Peyer's patch (tissue), 4 donors: ENCODE measurements at regions not wholly inside any gene's neighbourhood (a gene's known extent, or its start where the extent isn't known, plus 50 kb on each side); places are given as distances from the start of the nearest gene placed in this dataset.

ENCODE experiments used
- DNase-seq, 3 donors: peaks; one replicate each; pipeline ENCODE4 v3.0.0-alpha.2; 2017 to 2019
- H3K27ac ChIP-seq, 4 donors: fragments of 200-600 bp; sonication (generic); one replicate each; pipeline ENCODE4 v1.5.1; 2016 to 2019
- H3K27me3 ChIP-seq, 2 donors: fragments of 200-600 bp; sonication (generic); one replicate each; pipeline ENCODE4 v1.5.1; 2019
- H3K36me3 ChIP-seq, 3 donors: fragments of 200-600 bp; sonication (generic); one replicate each; pipeline ENCODE4 v1.5.1; 2016 to 2019
- H3K4me1 ChIP-seq, 4 donors: fragments of 200-600 bp; sonication (generic); one replicate each; pipeline ENCODE4 v1.5.1; 2016 to 2019
- H3K4me3 ChIP-seq, 4 donors: fragments of 200-600 bp; sonication (generic); 1 replicate in 3 of 4; 2 replicates in 1 of 4; pipeline ENCODE4 v1.5.1; 2016 to 2019; ENCODE audit warnings: mild to moderate bottlenecking in 1 of 4
- H3K9me3 ChIP-seq, 4 donors: fragments of 200-600 bp; sonication (generic); one replicate each; pipeline ENCODE4 v1.5.1; 2016 to 2019; ENCODE audit warnings: mild to moderate bottlenecking in 1 of 4
- POLR2A ChIP-seq, 2 donors: fragments of 450-650 bp; IDR thresholded peaks; one replicate each; pipeline ENCODE4 v1.5.1; 2017; ENCODE audit warnings: antibody characterized with exemption in 2 of 2, mild to moderate bottlenecking in 2 of 2, moderate library complexity in 2 of 2
- TF ChIP-seq, protein P1 (sequence below), 6 experiments: fragments of 450-650 bp in 4 of 6; fragments of 200-600 bp in 2 of 6; sonication (generic) in 1 of 6; IDR thresholded peaks; one replicate each; pipeline ENCODE4 v1.5.1; 2017 to 2019; ENCODE audit warnings: antibody characterized with exemption in 6 of 6, mild to moderate bottlenecking in 3 of 6, moderate library complexity in 1 of 6

DNA sequence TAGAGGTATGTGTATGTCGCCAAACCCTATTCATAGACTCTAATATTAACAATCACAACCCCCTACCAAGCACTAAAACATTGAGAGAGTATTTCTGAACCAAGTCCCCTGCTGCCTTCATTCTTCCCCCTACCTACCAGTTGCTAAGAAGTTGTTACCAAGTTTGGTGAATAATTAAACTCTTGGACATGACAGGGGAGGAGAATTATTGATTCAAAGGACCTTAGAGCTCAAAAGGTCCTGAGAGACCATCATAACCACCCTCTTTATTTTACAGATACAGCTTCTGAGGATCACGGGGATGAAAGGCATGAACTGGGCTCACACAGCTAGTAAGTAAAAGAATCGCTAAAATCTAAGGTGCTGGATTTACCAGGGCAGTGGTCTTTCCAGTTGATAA is 204.1 kb downstream of the PIK3C3 start:
- Histone ChIP-seq H3K36me3 (no peaks in the 10 kb centered on the region), H3K27ac (no peak overlapping the region), H3K4me3 (no peak overlapping the region), H3K4me1 (no peaks in the 10 kb centered on the region), H3K9me3 (no peaks in the 10 kb centered on the region), H3K27me3 (no peaks in the 10 kb centered on the region)
- no peak for DNase-seq
- TF ChIP-seq, protein P1, sequence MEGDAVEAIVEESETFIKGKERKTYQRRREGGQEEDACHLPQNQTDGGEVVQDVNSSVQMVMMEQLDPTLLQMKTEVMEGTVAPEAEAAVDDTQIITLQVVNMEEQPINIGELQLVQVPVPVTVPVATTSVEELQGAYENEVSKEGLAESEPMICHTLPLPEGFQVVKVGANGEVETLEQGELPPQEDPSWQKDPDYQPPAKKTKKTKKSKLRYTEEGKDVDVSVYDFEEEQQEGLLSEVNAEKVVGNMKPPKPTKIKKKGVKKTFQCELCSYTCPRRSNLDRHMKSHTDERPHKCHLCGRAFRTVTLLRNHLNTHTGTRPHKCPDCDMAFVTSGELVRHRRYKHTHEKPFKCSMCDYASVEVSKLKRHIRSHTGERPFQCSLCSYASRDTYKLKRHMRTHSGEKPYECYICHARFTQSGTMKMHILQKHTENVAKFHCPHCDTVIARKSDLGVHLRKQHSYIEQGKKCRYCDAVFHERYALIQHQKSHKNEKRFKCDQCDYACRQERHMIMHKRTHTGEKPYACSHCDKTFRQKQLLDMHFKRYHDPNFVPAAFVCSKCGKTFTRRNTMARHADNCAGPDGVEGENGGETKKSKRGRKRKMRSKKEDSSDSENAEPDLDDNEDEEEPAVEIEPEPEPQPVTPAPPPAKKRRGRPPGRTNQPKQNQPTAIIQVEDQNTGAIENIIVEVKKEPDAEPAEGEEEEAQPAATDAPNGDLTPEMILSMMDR (IDR thresholded peaks at IDR 0.05): no peak
- TF ChIP-seq POLR2A (IDR thresholded peaks at IDR 0.05): no peak

DNA sequence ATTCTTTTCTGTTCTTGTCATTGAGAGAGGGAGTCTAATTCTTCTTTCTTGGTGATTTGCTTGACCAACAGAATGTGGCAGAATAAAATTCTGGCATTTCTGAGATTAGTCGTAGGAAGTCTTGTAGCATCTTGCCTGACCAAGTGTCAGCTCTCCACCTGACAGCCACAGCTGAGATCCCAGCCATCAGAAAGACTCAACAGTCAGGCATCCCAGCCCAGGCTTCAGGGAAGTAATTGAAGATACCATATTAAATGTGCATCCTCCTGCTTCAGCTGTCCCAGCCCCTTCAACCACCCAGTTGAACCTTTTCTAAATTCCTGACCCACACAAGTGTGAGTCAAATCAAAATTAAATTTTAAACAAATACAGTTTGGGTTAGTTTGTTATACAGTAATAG is 208.3 kb downstream of the PIK3C3 start:
- Histone ChIP-seq H3K4me1 (no peaks in the 10 kb centered on the region), H3K27me3 (no peaks in the 10 kb centered on the region), H3K4me3 (no peak overlapping the region), H3K9me3 (no peaks in the 10 kb centered on the region), H3K27ac (no peak overlapping the region), H3K36me3 (no peaks in the 10 kb centered on the region)
- no peak for TF ChIP-seq POLR2A (IDR thresholded peaks at IDR 0.05)
- TF ChIP-seq, protein P1 (IDR thresholded peaks at IDR 0.05): no peak
- DNase-seq: no peak

DNA sequence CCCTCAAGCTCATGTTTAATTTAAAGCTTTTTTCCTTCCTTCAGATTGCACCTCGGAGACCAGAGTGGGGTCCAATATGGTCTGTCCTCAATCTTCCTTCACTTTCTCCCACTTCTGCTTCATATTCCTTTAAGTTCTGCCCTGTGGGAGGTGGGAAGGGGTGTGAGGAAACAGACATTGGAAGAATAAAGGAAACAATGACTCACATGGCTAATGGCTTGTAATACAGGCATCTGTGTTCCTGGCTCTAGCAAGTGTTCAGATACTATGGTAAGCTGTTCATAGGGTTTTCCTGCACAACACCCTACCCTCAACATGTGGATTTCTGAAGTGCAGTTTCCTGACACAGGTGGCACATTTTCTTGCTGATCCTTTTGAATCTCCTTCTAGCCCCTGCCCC is 209.5 kb downstream of the PIK3C3 start:
- Histone ChIP-seq H3K9me3 (no peaks in the 10 kb centered on the region), H3K27me3 (no peaks in the 10 kb centered on the region)

DNA sequence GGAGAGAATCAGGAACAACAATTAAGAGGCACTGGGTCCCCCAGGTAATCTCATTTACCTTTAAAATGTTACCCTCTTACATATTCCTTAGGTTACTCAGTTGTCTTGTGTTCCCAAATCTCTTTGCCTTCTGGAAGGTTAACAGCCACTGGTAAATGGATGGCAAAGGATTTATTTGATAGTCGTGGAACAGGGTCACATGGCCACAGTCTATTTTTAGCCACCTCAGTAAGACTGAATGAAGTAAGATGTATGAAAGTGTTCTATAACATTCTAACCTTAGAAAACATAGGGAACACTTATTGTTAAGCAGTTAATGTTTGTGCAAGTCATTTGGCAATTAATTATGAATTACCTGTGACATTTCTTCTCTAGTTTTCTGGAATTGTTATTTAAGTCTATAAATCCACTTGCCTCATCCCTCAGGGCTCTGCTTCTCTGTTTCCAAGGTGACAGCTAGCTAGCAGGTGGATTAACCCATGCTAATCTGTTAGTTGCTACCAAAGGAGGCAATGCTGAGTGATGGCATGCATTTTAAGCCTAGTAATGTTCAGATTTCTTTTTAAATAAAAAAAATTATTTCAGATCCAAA is 211.0 kb downstream of the PIK3C3 start:
- no peaks in the 10 kb centered on the region for H3K4me1 ChIP-seq
- H3K4me3 ChIP-seq: no peak overlapping the region
- H3K9me3 ChIP-seq: no peaks in the 10 kb centered on the region
- no peak overlapping the region for H3K27ac ChIP-seq
- DNase-seq: no peak
- no peaks in the 10 kb centered on the region for H3K36me3 ChIP-seq
- H3K27me3 ChIP-seq: no peaks in the 10 kb centered on the region
- TF ChIP-seq POLR2A (IDR thresholded peaks at IDR 0.05): no peak
- TF ChIP-seq, protein P1 (IDR thresholded peaks at IDR 0.05): no peak

More for the DNA sequence above, 209.5 kb downstream of the PIK3C3 start:
- Histone ChIP-seq H3K27ac (no peak overlapping the region), H3K36me3 (no peaks in the 10 kb centered on the region), H3K4me3 (no peak overlapping the region), H3K4me1 (no peaks in the 10 kb centered on the region)
- DNase-seq: no peak
- no peak for TF ChIP-seq POLR2A (IDR thresholded peaks at IDR 0.05)
- TF ChIP-seq, protein P1 (IDR thresholded peaks at IDR 0.05): no peak

DNA sequence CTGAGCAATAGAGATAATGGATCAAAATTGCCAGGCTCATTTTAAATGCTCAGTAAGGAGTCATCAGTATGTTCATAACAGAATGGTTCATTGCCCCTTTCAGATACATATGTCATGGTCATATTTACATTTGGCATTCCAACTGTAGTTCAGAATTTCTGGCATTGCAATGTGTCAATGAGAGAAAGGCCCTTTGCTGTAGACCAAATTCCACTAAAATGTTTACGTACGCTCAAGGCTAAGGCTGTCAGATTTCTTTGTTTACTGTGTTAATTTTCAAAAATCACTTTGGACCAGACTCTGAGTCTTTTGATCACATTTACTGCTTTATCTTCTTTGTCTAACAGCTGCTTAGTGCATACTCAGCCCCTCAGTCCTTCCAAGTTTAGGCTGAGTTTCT is 213.5 kb downstream of the PIK3C3 start:
- Histone ChIP-seq H3K4me1 (no peaks in the 10 kb centered on the region), H3K4me3 (no peak overlapping the region), H3K27ac (no peak overlapping the region), H3K27me3 (no peaks in the 10 kb centered on the region), H3K36me3 (no peaks in the 10 kb centered on the region), H3K9me3 (no peaks in the 10 kb centered on the region)
- DNase-seq: no peak
- TF ChIP-seq POLR2A (IDR thresholded peaks at IDR 0.05): no peak
- TF ChIP-seq, protein P1 (IDR thresholded peaks at IDR 0.05): no peak

DNA sequence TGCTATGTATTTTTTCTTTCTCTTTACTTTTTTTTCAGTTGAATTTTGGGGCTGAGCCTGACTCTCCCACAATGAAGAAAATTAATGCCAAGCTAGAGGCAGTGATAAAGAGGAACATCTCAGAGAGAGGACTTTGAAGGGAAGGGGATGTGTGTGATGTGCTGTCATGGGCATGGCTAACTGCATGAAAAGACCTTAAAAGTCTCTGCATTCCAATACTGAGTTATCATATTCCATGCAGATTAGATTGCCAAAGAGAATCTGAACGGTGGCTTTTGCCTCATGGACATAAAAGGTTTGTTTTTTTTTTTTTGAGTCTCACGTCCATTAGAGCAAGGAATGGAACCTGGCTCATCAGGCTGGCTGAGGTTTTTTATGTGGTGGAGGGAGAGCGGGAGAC is 213.9 kb downstream of the PIK3C3 start:
- Histone ChIP-seq H3K36me3 (no peaks in the 10 kb centered on the region), H3K27ac (no peak overlapping the region), H3K4me3 (no peak overlapping the region), H3K4me1 (no peaks in the 10 kb centered on the region), H3K9me3 (no peaks in the 10 kb centered on the region), H3K27me3 (no peaks in the 10 kb centered on the region)
- no peak for TF ChIP-seq POLR2A (IDR thresholded peaks at IDR 0.05)
- TF ChIP-seq, protein P1 (IDR thresholded peaks at IDR 0.05): no peak
- no peak for DNase-seq
